Activated T-cell treated with anti-CD3 and anti-CD28 coated beads for 24 hours (primary cell): ENCODE measurements at regions not wholly inside any gene's neighbourhood (a gene's known extent, or its start where the extent isn't known, plus 50 kb on each side); places are given as distances from the start of the nearest gene placed in this dataset.
A peak's percentile ranks its signal among the peaks of the same experiment; 100 is the strongest.

ENCODE experiments used
- DNase-seq: peaks from one replicate; pipeline ENCODE4 v3.0.0-alpha.2; 2020; ENCODE audit warnings: low read depth

DNA sequence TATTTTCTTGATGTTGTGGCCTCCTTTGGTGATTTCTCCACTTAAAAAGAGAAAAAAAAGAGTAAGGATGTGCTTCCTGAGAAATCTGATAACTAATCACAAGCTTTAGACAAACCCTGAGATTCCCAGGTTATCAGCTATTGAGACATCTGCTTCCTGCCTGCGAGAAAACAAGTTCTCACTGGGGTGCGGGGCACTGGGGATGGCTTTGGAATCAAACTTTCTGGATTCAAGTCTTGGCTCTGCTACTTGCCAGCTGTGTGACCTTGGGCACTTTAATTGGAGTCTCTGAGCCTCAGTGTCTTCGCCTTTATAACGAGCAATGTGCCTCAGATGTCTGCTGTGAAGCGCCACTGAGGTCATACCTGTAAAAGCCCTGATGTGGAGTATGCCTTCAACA, 152.5 kb upstream of the NAV2 start:
- no peak for DNase-seq

DNA sequence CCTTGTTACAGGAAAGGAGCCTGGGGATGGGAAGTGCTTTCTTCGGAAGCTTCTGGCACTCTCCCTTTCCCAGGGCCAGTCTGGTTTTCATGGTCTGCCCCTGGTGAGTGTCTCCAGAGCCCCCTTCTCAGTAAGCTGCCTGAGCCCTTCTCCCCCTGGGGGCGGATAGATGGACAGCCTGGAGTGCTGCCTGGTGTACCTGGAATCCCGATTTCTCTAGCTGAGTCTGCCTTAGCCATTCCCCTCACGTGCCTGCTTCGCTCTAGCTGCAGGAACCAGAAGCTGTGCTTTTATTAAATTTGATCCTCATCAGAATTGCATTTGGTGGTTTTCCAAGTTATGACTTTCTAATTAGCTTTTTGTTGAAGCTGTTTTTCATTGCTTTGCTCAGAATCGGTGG, 152.9 kb upstream of the NAV2 start:
- no peak for DNase-seq

DNA sequence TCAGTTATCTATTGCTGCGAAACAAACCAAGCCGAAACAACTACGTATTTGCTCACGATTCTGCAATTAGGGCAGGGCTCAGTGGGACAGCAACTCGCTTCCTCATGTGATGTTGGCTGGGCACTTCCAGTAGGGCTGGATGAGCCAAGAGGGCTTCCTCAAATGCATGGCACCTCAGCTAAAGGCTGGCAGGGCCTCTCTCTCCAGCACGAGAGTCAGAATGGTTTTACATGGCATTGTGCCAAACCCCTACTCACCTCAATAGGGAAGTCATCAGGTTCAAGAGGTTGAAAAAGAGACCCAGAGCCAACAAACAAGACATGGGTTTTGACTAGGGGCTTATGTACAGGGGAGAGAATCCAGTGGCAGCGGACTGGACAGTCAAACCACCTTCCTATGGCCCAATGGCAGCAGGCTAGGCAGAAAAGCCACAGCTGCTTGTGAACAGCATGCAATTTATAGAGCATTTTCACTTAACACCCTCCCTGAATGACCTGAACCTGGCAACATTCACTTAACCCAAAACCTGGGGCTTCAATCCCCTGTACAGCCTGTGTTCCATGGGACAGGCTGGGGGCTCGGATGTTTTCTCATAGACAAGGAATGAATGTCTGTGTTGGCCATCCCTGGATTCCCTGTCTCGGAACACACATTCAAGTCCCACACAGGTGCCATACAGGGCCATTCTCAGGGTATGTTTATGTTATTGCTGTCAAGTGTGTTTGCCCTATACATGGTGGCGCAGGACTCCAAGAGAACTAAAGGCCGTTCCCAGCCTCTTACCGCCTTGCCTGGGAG, 154.2 kb upstream of the NAV2 start:
- no peak for DNase-seq

DNA sequence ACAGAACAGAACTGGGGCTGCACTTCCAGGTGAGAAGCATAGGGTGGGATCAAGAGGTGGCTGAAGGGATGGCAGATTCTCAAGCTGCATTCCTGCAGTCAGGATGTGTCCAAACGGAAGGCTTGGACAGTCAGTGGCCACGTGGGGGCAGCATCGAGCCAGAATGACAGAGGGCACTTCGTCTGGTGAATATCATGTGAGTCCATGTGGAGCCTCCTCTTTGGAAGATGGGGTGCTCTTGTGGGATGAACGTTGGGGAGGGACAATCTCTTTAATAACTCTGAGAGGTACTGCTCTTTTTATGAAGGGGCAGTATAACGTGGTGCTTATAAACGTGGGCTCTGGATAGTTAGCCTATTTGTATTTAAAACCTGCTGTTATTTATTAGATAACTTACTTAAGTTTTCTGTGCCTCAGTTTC, 154.9 kb upstream of the NAV2 start:
- DNase-seq = peak; percentile 43

DNA sequence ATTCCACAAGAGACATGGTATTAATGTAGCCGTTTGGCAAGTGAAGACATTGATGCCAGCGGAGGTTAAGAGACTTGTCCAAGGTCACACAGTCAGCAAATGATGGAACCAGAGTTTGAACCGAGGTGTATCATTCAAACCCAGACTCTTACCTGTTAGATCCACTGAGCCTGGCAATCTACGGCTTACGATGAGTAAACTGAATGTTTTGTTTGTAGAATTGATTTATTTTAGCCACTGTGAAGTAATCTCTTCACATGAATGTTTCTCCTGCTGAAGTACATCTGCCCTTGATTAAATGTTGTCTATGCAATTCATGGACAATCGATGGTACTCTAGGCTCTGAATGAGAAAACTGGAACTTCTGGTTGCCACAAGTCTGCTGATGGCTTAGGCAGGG, 155.5 kb upstream of the NAV2 start:
- DNase-seq = no peak

DNA sequence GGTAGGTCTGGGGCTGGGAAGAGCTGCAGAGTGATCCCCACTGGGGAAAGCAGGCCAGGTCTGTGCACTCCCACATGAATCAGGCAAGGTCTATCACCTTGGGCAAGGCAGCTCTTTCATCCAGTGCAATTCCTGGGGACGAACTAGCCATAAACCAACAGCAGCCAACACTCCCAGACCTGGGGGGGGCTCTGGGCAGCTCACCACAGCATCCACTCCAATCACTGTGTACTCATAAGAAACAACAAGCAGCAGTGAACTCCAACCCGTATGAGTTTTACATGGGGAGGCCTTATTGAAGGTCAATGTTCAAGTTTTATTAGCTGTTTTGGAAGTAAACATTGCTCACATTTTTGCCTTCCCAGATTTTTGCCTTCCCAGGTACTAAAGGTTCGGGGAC, 157.4 kb upstream of the NAV2 start:
- DNase-seq = no peak

DNA sequence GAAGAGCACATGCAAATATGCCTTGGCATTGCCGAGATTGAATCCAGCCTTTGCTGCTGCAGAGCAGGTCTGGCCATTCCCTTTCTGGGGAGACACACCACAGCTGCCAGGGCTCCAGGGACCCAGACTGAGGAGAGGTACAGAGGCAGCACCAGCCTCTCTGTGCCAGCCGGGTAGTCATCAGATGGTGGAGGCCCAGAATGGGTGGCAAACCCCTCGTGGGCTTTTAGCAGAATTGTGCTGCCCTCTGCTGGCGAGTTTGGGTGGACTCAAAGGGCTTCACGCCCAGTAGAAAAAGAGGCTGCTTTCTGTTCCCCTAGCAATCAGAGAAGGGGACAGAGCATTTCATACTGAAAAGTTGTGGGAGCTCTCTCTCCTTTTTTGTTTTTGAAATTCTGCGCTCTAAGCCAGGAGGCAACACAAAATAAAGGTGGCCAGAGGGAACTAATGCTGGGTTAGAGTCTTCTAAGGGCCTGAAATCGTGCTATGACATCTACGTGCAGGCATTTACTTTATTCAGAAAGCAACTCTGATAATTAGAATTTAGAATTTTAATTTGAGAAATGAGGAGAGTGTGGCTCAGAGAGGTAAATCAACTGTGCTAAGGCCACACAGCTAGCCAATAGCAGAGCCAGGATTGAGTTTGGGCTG, 158.8 kb upstream of the NAV2 start:
- peak; percentile 61 for DNase-seq

DNA sequence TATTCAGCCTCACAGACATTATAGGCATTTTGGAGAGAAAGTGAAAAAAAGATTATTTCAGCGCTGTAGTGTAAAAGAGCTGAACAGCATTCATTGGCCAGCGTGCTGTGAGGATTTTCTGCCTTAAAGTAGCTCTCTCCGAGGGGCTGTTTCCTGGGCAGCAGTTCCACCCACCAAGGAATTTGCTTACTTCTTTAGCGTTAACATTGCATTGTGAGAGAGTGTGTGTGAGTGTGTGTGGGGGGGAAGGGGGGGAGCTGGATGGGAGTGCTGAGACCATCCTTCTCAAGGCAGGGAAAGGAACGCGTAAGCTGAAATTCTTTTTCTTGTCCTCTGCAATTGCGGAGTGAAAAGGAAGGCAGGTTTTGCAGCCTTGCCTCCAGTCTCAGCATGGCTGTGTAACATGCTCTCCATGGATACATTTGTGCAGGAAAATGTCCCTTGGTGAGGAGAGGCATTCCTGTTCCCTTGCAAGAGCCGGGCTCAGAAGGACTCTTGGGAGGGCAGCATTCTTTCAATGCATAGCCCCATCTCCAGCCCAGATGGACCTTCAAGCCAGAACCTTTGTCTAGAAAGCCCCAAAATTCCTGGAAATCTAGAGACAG, 159.9 kb upstream of the NAV2 start:
- no peak for DNase-seq

DNA sequence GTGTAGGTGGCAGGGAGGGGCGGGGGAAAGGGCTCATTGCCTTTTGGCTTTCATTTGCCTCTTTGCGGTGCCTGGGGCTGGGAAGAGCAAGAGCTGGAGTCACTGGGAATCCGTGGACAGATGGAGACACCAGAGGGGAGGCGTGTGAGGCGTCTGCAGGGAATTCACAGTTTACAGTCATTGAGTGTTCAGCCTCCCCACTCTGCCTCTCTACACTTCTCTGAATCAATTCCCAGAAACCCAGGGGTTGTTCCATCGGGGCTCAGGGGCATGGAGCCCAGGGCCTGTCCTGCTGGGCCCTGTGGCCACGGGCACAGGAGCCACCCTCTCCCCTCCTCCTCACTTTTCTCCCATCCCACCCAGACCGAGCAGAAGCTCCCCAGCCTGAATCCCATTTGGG, 160.5 kb upstream of the NAV2 start:
- DNase-seq = no peak

DNA sequence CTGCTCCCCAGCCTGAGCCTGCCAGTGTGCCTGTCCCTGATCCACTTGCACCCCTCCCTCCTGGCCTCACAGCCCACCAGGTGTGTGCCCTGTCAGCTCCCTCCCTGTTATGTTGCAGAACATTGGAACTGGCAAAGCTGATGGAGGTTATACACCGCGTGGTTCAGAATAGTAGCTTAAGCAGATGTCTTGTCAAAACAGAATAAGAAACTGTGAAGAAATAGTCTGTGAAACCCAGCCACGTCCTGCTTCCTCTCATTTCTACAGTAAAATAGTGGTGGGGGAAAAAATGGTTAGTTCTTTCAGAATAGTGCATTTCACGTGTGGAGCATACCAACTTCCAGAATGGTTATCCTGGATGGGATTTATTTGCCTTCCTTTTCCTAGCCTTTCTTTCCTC, 161.2 kb upstream of the NAV2 start:
- no peak for DNase-seq

DNA sequence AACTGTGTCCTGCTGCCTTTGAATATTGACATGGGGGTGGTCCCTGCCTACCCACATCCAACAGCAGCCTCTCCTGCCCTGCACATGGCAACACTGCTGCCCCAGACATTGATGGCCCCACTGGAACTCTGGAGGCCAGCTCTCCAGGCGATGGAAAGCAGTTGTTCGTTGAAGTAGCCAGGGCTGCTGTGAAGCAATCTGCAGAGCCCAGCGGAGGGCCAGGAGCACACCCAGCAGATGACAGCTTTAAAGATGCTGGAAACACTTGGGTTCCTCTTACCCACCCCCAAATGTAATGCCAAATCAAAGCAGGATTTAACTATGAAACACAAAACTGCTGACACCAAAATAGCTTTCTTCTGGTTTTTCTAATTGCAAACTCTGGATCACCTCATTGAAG, 165.6 kb upstream of the NAV2 start:
- no peak for DNase-seq

DNA sequence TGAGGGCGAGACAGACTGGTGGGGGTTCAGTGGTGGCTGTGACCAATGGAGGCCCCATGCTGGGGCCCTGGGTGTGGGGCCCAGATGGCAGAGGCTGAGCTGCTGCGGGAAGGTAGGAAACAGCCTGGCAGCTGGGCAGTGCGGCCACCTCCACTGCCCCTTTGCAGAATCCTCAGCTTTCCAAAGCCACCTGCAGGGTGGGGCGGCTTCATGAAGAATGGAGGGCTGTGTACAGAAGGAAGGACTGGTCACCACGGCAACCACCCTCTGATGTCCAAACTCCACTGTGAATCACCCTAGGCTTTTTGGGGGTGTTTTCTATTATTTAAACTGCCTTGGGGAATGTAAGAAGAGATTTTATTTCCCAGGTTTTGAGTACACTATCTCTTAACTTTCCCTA, 166.3 kb upstream of the NAV2 start:
- DNase-seq = no peak

DNA sequence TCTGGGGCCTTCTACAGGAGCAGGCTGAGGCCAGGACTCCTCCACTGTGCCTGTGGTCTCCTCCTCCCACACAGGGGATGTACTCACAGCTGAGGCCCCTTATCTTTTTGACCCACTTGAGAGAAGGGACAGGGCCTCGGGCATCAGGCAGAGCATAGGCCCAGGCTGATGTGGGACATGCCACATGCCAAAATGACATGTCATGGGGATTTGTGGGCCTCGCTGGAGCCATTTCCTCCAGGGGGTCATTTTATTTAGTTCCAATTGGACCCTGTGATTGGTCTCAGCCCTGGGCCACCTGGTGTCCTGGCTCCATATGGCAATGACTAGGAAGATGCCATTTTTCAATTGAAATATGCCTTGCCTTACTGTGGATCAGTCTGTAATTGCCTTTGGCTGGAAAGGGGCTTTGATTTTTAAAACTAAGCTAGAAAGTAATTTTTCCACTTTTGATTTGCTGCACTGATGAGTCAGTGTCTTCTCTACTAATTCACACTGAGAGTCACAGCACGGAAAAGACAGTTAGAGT, 171.1 kb upstream of the NAV2 start:
- no peak for DNase-seq

DNA sequence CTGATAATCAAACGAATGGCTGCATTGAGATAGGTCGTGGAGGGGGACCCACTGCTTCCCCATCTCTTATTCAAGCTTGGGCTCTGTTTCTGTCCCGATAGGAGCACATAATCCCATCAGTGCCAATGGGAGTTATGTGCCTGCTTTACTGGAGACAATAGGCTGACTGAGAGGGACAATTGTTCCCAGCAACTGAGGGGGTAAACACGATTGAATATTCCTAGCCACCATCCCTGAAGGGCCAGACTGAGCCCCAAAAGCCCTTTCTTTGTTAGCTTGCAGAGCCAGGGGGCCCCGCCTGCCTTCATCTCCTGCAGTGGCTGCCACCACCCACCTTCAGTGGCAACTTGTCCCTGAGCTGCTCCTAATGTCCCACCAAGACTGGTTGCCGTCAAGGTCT, 172.8 kb upstream of the NAV2 start:
- no peak for DNase-seq

DNA sequence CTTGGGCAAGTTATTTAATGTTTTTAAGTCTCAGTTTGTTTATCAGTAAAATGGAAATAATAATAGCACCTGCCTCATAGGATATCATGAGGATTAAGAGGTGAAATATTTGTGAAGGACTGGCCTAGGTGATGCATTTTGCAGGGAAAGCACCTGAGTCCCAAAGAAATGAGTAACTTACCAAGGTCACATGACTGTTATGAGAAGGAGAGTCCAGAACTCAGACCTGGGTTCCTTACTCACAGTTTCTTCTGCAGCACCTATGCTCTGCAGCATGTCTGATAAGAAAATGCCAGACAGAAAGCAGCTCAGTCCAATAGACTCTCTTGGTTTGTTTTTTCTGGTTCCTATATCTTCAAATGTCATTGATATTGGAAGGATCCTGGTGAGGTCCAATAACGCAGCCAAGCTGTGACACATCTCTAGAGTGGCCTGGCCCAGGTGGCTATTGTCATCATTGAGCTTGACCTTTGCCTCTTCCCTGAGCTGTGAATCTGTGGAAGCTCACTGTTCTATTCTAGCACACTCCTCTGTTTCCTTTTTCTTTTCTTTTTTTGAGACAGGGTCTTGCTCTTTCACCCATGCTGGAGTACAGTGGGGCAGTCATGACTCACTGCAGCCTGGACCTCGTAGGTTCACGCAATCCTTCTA, 174.7 kb upstream of the NAV2 start:
- DNase-seq = no peak

DNA sequence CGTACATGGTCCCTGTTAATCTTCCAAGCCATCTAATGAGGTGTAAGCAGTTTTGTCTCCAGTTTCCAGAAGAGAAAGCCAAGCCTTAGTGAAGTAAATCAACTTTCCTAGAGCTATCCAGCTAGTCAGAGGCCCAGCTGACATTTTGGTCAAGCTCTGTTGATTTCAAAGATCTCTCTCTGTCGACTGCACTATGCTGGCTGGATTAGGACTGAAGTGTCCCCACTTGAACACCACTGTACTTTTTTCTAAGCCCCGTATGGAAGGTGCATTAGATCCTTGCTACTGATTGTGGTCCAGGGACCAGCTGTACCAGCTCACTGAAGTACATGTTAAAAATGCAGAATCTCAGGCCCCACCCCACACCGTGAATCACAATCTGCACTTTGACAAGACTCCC, 176.5 kb upstream of the NAV2 start:
- DNase-seq = no peak

DNA sequence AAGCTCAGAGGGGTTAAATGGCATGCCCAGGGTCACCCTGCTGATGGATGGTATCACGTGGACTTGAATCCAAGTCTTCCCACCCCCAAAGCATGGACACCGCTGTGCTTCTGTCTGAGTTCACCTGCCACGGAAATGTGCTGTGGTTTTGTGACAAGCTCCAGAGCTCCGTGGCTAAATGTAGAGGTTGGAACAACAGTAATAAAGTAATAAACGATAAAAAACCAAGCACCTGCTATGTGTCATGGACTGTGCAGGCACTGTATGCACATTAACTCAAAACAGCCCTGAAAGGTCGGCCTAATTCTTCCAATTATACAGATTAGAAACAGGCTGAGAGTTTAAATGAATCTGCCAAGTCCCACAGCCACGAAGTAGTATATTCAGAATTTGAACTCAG, 182.1 kb upstream of the NAV2 start:
- no peak for DNase-seq

DNA sequence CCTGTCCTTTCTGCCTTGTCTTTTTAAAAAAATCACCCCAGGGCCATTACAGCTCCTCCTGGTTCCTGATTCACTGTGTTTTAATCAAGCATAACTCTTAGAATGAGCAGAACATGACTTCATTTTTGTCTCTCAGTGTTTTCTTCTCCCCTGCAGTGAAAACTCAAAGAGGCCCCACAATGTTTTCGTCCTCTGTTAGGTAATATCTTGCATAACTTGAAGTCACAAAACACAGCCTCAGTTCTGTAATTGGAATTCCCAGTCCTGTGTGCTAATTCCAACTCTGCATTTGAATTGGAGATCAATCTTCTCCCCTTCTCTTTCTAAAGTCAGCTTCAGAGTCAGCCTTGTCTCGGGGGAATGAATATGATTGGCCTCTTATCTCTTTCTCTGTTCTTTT, 186.5 kb upstream of the NAV2 start:
- no peak for DNase-seq

DNA sequence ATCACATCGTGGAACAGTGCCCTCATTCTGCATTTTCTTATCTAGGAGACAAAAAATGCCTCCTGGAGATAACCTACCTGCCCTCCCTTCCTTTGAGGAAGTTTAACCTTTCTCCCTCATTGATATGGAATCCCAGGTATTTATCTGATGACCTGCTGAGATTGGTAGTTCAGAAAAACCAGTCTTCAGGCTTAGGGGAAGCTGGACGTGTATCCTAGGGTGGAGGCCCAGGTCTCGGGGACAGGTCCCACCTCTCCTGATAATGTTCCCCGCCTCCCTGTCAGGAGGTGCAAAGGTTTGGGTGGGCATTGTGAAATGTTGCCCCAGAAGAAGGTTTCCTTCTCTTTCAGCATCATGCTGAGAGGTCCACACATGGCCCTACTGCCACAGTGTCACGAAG, 186.9 kb upstream of the NAV2 start:
- DNase-seq = no peak

DNA sequence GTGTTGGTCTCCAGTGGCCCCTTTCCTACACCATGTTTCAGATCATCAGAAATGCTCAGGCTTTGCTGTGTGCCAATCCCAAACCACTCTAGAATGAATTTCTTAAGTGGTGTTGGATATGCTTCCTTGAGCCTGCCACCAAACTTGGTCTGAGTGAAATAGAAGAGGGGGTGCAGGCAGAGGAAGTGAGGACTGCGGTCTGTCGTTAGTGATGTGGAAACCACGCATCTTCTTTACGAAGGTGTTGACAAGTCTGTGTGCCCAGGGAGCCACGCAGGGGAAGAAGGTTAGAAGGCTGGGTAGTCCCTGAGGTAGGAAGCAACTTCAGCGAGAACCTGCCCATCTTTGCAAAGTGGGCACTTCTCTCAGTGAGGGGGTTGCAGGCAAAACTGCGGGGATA, 187.4 kb upstream of the NAV2 start:
- DNase-seq = no peak

DNA sequence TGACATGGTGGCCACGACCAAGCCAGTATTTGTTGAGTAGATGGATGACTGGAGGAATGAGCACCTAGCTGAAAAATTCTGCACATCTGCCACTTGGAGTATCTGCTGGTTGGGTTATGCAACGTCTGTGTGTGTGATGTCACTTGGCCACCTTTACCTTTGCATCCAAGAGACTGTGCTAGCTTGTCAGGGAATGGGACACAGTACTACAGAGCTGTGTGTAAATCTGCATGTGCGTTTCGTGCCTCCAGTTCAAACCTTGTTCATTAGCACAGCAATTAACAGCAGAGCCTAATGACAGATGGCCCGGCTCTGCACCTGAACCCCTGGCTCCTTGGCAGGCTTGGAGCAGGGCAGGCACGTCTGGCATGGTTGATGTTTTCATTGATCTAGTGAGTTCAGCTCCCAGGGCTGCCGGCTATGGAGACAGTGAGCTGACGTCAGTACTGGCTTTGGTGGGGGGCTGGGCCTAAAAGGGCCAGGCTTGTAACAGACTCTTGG, 188.4 kb upstream of the NAV2 start:
- DNase-seq = no peak

DNA sequence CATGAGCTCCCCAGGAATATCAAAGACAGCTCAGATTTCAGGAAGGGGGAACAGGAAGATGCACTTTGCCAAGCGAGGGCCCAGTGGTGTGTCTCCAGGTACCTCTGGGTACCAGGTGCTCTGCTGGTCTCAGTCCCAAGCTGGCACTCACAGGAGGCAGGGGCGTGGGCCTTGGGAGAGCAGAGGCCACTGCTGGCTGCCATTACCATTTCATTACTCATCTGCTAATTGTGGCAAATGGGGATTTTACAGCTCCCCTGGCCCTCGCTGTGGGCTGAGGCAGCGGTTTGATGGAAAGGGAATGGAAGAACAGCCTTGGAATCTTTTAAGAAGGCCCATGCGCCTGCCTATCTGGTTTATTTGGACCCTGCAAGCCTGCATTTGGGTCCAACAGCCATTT, 192.0 kb upstream of the NAV2 start:
- DNase-seq = no peak
